ENCODE measurements at regions not wholly inside any gene's neighbourhood (a gene's known extent, or its start where the extent isn't known, plus 50 kb on each side); places are given as distances from the start of the nearest gene placed in this dataset.

- no peak for TF ChIP-seq CTCF (IDR thresholded peaks at IDR 0.05; ENCODE audit: borderline replicate concordance, extremely low read depth, low read length, poor library complexity, severe bottlenecking)
- TF ChIP-seq EZH2 (IDR thresholded peaks at IDR 0.05; ENCODE audit: borderline replicate concordance, low read depth, low read length, severe bottlenecking): no peak
These were observed 995.8 kb upstream of the CDH6 start for GRCh38 chr5:30197662-30198061.

All from DND-41 (cell line).